HEK293 (cell line): ENCODE measurements at regions not wholly inside any gene's neighbourhood (a gene's known extent, or its start where the extent isn't known, plus 50 kb on each side); places are given as distances from the start of the nearest gene placed in this dataset.
A peak's percentile ranks its signal among the peaks of the same experiment; 100 is the strongest.

ENCODE experiments used
- IKZF3 ChIP-seq: fragments of 450-650 bp; IDR thresholded peaks from 2 replicates; pipeline ENCODE4 v1.5.0; 2018; ENCODE audit warnings: missing biosample characterization, mild to moderate bottlenecking, missing genetic modification characterization, moderate library complexity
- KLF10 ChIP-seq: fragments of 450-650 bp; IDR thresholded peaks from 2 replicates; pipeline ENCODE4 v1.5.1; 2018; ENCODE audit warnings: missing biosample characterization, mild to moderate bottlenecking, missing genetic modification characterization
- KLF17 ChIP-seq: fragments of 450-650 bp; formaldehyde crosslinking; IDR thresholded peaks from 2 replicates; pipeline ENCODE4 v1.5.1; 2016; ENCODE audit warnings: missing biosample characterization, missing genetic modification characterization
- MZF1 ChIP-seq: fragments of 450-650 bp; formaldehyde crosslinking; IDR thresholded peaks from 2 replicates; pipeline ENCODE4 v1.5.1; 2017; ENCODE audit warnings: missing biosample characterization, missing genetic modification characterization, borderline replicate concordance
- OSR2 ChIP-seq: fragments of 450-650 bp; formaldehyde crosslinking; IDR thresholded peaks from 2 replicates; pipeline ENCODE4 v1.5.1; 2016; ENCODE audit warnings: missing biosample characterization, missing genetic modification characterization
- PATZ1 ChIP-seq: fragments of 450-650 bp; formaldehyde crosslinking; IDR thresholded peaks from 2 replicates; pipeline ENCODE4 v1.5.1; 2016; ENCODE audit warnings: missing biosample characterization, missing genetic modification characterization
- PRDM10 ChIP-seq: fragments of 450-650 bp; formaldehyde crosslinking; IDR thresholded peaks from 2 replicates; pipeline ENCODE4 v1.5.1; 2016; ENCODE audit warnings: missing biosample characterization, missing genetic modification characterization
- SP2 ChIP-seq: fragments of 450-650 bp; formaldehyde crosslinking; IDR thresholded peaks from 2 replicates; pipeline ENCODE4 v1.5.1; 2016; ENCODE audit warnings: missing biosample characterization, missing genetic modification characterization
- WT1 ChIP-seq: fragments of 450-650 bp; formaldehyde crosslinking; IDR thresholded peaks from 2 replicates; pipeline ENCODE4 v1.5.1; 2016; ENCODE audit warnings: missing biosample characterization, missing genetic modification characterization
- ZBTB20 ChIP-seq: fragments of 450-650 bp; formaldehyde crosslinking; IDR thresholded peaks from 2 replicates; pipeline ENCODE4 v1.5.1; 2016; ENCODE audit warnings: missing biosample characterization, missing genetic modification characterization
- ZBTB21 ChIP-seq: fragments of 450-650 bp; formaldehyde crosslinking; IDR thresholded peaks from 2 replicates; pipeline ENCODE4 v1.5.1; 2017; ENCODE audit warnings: missing biosample characterization, missing genetic modification characterization
- ZBTB7A ChIP-seq: fragments of 450-650 bp; formaldehyde crosslinking; IDR thresholded peaks from 2 replicates; pipeline ENCODE4 v1.5.1; 2016; ENCODE audit warnings: low read depth, missing biosample characterization, missing genetic modification characterization
- ZFP69B ChIP-seq: fragments of 450-650 bp; formaldehyde crosslinking; IDR thresholded peaks from 2 replicates; pipeline ENCODE4 v1.5.1; 2016; ENCODE audit warnings: missing biosample characterization, missing genetic modification characterization
- ZNF2 ChIP-seq: fragments of 450-650 bp; formaldehyde crosslinking; IDR thresholded peaks from 2 replicates; pipeline ENCODE4 v1.5.1; 2016; ENCODE audit warnings: missing biosample characterization, missing genetic modification characterization
- ZNF324 ChIP-seq: fragments of 450-650 bp; formaldehyde crosslinking; IDR thresholded peaks from 2 replicates; pipeline ENCODE4 v1.5.1; 2016; ENCODE audit warnings: missing biosample characterization, missing genetic modification characterization
- ZNF354C ChIP-seq: fragments of 450-650 bp; formaldehyde crosslinking; IDR thresholded peaks from 2 replicates; pipeline ENCODE4 v1.5.1; 2016; ENCODE audit warnings: missing biosample characterization, missing genetic modification characterization, low read depth, borderline replicate concordance
- ZNF366 ChIP-seq: fragments of 450-650 bp; formaldehyde crosslinking; conservative IDR thresholded peaks from 2 replicates; pipeline ENCODE4 v1.5.1; 2016; ENCODE audit warnings: missing biosample characterization, missing genetic modification characterization
- ZNF473 ChIP-seq: fragments of 450-650 bp; formaldehyde crosslinking; IDR thresholded peaks from 2 replicates; pipeline ENCODE4 v1.5.1; 2017; ENCODE audit warnings: missing biosample characterization, missing genetic modification characterization
- ZNF623 ChIP-seq: fragments of 450-650 bp; formaldehyde crosslinking; IDR thresholded peaks from 2 replicates; pipeline ENCODE4 v1.5.1; 2016; ENCODE audit warnings: missing biosample characterization, missing genetic modification characterization
- ZNF660 ChIP-seq: fragments of 450-650 bp; IDR thresholded peaks from 2 replicates; pipeline ENCODE4 v1.5.1; 2018; ENCODE audit warnings: missing biosample characterization, mild to moderate bottlenecking, missing genetic modification characterization
- ZNF747 ChIP-seq: fragments of 450-650 bp; formaldehyde crosslinking; IDR thresholded peaks from 2 replicates; pipeline ENCODE4 v1.5.1; 2016; ENCODE audit warnings: missing biosample characterization, missing genetic modification characterization
- ZSCAN16 ChIP-seq: fragments of 450-650 bp; formaldehyde crosslinking; IDR thresholded peaks from 2 replicates; pipeline ENCODE4 v1.5.1; 2016; ENCODE audit warnings: missing biosample characterization, missing genetic modification characterization
- ZXDB ChIP-seq: fragments of 450-650 bp; formaldehyde crosslinking; IDR thresholded peaks from 2 replicates; pipeline ENCODE4 v1.5.1; 2016; ENCODE audit warnings: missing biosample characterization, missing genetic modification characterization
- TF ChIP-seq, protein P1 (sequence below): fragments of 450-650 bp; formaldehyde crosslinking; IDR thresholded peaks from 2 replicates; pipeline ENCODE4 v1.5.1; 2016; ENCODE audit warnings: missing biosample characterization, missing genetic modification characterization
- TF ChIP-seq, protein P2 (sequence below): fragments of 450-650 bp; formaldehyde crosslinking; IDR thresholded peaks from 2 replicates; pipeline ENCODE4 v1.5.1; 2016; ENCODE audit warnings: missing biosample characterization, missing genetic modification characterization
- TF ChIP-seq, protein P3 (sequence below): fragments of 450-650 bp; formaldehyde crosslinking; IDR thresholded peaks from 2 replicates; pipeline ENCODE4 v1.5.1; 2016; ENCODE audit warnings: missing biosample characterization, missing genetic modification characterization, borderline replicate concordance

- TF ChIP-seq PATZ1 (tag by site-specific recombination) (peak; percentile 79), ZNF660 (tag by site-specific recombination) (no peak; the same call in 1 of the 2 replicates), SP2 (tag by site-specific recombination) (peak; percentile 56), OSR2 (tag by site-specific recombination) (peak; percentile 76), ZFP69B (tag by site-specific recombination) (peak; percentile 69), ZXDB (0 out of 2 replicates have a peak, but pooled peaks have one; percentile 34), WT1 (peak; percentile 98), KLF17 (tag by site-specific recombination) (peak; percentile 93), ZBTB7A (no peak), ZNF324 (tag by site-specific recombination) (peak; percentile 68), ZBTB21 (tag by site-specific recombination) (peak; percentile 89), ZNF473 (tag by site-specific recombination) (no peak), PRDM10 (0 out of 2 replicates have a peak, but pooled peaks have one; percentile 15), ZNF354C (tag by site-specific recombination) (no peak), ZSCAN16 (tag by site-specific recombination) (no peak), ZBTB20 (tag by site-specific recombination) (peak; percentile 68), ZNF366 (tag by site-specific recombination) (peak; percentile 79), KLF10 (peak; percentile 55; the same call in 1 of the 2 replicates), MZF1 (peak; percentile 27; the same call in 1 of the 2 replicates), ZNF2 (tag by site-specific recombination) (no peak), ZNF623 (tag by site-specific recombination) (no peak), IKZF3 (tag by site-specific recombination) (peak; percentile 69), ZNF747 (no peak)
- TF ChIP-seq, protein P1, sequence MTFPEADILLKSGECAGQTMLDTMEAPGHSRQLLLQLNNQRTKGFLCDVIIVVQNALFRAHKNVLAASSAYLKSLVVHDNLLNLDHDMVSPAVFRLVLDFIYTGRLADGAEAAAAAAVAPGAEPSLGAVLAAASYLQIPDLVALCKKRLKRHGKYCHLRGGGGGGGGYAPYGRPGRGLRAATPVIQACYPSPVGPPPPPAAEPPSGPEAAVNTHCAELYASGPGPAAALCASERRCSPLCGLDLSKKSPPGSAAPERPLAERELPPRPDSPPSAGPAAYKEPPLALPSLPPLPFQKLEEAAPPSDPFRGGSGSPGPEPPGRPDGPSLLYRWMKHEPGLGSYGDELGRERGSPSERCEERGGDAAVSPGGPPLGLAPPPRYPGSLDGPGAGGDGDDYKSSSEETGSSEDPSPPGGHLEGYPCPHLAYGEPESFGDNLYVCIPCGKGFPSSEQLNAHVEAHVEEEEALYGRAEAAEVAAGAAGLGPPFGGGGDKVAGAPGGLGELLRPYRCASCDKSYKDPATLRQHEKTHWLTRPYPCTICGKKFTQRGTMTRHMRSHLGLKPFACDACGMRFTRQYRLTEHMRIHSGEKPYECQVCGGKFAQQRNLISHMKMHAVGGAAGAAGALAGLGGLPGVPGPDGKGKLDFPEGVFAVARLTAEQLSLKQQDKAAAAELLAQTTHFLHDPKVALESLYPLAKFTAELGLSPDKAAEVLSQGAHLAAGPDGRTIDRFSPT (tag by site-specific recombination), result peak; percentile 71; the same call in 1 of the 2 replicates
- TF ChIP-seq, protein P2, sequence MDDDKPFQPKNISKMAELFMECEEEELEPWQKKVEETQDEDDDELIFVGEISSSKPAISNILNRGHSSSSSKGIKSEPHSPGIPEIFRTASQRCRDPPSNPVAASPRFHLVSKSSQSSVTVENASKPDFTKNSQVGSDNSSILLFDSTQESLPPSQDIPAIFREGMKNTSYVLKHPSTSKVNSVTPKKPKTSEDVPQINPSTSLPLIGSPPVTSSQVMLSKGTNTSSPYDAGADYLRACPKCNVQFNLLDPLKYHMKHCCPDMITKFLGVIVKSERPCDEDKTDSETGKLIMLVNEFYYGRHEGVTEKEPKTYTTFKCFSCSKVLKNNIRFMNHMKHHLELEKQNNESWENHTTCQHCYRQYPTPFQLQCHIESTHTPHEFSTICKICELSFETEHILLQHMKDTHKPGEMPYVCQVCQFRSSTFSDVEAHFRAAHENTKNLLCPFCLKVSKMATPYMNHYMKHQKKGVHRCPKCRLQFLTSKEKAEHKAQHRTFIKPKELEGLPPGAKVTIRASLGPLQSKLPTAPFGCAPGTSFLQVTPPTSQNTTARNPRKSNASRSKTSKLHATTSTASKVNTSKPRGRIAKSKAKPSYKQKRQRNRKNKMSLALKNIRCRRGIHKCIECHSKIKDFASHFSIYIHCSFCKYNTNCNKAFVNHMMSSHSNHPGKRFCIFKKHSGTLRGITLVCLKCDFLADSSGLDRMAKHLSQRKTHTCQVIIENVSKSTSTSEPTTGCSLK (tag by site-specific recombination), result no peak
- TF ChIP-seq, protein P3, sequence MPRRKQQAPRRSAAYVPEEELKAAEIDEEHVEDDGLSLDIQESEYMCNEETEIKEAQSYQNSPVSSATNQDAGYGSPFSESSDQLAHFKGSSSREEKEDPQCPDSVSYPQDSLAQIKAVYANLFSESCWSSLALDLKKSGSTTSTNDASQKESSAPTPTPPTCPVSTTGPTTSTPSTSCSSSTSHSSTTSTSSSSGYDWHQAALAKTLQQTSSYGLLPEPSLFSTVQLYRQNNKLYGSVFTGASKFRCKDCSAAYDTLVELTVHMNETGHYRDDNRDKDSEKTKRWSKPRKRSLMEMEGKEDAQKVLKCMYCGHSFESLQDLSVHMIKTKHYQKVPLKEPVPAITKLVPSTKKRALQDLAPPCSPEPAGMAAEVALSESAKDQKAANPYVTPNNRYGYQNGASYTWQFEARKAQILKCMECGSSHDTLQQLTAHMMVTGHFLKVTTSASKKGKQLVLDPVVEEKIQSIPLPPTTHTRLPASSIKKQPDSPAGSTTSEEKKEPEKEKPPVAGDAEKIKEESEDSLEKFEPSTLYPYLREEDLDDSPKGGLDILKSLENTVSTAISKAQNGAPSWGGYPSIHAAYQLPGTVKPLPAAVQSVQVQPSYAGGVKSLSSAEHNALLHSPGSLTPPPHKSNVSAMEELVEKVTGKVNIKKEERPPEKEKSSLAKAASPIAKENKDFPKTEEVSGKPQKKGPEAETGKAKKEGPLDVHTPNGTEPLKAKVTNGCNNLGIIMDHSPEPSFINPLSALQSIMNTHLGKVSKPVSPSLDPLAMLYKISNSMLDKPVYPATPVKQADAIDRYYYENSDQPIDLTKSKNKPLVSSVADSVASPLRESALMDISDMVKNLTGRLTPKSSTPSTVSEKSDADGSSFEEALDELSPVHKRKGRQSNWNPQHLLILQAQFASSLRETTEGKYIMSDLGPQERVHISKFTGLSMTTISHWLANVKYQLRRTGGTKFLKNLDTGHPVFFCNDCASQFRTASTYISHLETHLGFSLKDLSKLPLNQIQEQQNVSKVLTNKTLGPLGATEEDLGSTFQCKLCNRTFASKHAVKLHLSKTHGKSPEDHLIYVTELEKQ, result peak; percentile 87
Measured at GRCh38 chrX:40474205-40474626, 106.6 kb upstream of the ATP6AP2 start (continued).
